GM21737 (cell line): ENCODE measurements at regions not wholly inside any gene's neighbourhood (a gene's known extent, or its start where the extent isn't known, plus 50 kb on each side); places are given as distances from the start of the nearest gene placed in this dataset.

Experiments used
- ATAC-seq: cut with Tn5 transposase; IDR thresholded peaks from one replicate; pipeline ENCODE4 v1.9.1; 2021; ENCODE audit warnings: mild to moderate bottlenecking, moderate library complexity; ENCODE audit not compliant: unreplicated experiment

DNA sequence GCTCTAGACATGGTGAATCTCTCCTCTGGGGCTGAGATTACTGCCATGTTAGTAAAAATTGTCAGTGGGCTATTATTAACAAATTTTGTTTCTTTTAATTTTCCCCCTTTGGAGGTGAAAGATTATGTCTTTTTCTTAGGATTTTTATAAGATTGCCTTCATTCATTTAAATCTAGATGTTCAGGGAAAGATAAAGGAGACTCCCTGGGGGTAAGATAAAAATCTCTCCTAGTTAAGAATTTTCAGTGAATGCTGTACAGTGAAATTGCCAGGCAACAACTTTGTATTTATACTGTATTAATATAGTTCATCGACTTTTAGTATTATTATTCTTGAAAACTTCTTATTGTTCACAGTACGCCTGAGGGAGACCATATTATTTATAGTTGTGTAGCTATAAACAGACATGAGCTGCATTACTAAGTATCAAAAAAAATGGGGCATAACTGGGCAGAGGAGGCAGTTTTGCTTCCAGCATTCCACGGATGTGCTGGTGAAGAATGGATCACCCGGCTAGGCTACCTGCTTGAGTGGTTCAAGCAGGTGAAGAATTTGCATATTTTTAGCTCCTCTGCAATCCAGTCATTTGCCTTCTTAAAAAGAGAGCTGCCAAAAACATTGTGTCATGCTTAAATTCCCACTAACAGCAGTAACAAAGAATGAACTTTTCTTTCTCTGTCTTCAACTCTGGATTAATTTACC lies 552.1 kb downstream of the DNAJB9 start:
- no peak for ATAC-seq

DNA sequence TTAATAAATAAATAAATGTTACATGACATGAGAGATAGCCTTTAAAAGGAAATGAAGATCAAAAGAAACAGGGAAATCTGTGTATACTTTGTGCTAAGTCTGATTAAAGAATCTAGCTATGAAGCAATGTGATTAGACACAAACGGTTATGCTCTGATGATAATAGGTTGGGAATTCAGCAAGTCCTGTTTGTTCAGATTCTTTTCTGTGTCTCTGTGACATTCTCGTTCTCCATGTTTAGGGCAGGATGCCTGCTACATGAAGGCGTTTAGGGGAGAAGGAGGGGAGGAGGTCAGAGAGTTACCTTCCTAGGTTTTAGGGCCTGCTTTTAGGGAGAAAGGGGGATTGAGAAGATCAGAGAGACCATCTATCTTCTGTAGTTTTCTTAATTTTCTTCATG lies 555.3 kb downstream of the DNAJB9 start:
- ATAC-seq: no peak

DNA sequence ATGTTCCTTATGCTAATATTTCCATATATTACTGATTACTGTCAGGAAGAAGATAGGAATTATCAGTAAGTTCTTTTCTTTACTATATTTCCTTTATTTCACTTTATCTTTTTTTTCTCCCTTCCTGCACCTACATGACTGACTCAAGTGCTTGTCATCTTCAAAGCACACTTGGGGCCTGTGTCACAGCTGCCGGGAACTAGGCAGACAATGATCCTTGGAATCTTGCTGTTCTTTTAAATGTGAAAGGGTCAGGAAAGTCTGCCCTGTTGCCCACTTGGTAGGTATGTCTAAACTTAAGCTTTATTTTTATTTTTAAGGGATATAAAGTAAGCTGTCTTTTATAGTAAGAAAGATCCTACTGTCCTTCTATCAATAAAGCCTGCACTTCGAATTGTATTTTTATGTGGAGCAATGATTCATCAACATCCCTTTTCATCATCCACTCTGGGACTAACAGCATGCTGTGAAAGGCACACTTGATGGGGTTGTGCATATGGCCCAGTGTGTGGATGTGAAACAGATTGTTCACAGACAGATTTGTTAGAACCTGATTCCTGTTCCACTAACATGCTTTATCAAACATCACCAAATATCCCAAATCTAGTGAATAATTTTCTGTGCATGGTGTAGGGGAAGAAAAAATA lies 556.9 kb downstream of the DNAJB9 start:
- no peak for ATAC-seq

DNA sequence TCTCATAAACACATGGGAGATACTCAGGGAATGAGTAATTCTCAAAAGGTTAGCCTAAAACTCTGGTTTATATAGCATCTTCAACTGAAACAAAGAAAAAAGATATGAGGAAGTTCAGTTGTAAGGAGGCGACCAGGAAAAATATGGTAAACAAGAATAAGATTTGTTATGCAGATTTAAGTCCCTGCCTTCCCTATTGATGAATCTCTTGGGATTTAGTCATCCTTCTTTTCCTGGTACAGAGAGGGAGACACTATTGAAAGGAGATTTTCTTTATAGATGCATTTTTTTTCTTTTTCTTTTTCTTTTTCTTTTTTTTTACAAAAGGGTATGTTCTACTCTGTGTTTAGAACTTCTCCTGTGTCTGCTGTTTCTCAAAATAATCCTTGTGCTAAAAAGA lies 557.5 kb downstream of the DNAJB9 start:
- no peak for ATAC-seq

DNA sequence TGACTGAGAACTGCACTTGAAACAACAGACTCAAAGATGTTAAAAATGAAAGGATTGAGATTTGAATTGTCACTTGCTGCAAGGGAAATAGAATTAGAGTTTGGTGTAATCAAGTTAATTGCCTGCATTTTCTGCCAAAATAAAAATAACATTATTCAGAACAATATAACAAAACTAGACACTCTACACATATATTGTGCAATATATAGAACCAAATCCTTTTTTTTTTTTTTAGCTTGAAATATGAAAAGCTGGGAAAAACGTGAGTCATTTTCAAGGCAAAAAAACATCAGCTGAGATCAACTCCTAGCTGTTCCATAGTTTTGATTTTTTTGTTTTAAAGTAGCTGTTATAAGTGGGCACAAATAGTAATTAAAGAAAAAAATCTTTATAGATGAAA lies 561.5 kb downstream of the DNAJB9 start:
- no peak for ATAC-seq

DNA sequence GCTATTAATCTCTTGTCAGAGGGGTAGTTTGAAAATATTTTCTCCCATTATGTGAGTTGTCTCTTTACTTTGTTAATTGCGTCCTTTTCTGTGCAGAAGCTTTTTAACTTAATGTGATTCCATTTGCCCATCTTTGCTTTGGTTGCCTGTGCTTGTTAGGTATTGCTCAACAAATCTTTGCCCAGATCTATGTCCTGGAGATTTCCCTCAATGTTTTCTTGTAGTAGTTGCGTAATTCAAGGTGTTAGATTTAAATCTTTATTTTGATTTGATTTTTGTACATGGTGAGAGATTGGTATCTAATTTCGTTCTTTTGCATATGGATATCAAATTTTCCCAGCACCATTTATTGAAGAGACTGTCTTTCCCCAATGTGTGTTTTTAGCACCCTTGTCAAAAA lies 567.2 kb downstream of the DNAJB9 start:
- ATAC-seq: no peak

DNA sequence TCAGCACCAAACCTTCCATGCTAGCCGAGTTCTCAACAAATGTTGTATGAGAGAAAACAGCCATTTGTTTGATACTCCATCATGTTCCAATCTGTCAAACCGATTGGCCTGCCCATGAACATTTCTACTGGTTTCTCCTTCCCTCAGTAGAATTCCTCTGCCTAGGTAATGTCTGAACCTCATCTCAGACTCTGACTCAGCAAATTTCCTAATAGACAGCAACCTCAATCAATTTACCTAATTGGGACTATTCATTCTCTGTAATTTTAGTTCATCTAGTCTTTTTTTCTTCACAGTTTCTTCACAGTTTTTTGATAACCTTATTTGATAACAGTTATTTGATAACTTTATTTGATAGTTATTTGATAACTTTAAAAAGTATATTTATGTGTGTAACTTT lies 585.1 kb downstream of the DNAJB9 start:
- ATAC-seq: no peak

DNA sequence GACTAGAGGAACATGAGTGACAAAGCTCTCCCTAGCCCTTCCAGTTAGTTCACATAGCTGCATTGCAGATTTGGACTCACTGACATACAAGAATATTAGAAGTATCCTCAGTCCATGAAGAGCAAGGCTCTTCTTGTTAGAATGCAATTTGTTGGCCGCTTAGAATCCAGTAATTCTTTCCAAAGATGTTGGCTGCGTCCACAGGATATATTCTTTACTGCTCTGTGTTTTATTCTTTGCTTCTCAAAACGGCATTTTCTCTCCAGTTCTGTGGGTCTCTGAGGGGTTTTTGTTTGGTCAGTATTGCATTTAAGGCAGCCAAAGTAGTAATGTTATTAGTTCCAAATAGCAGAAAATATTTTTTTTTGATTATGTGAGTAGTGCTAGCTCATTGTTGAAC lies 588.6 kb downstream of the DNAJB9 start:
- ATAC-seq: no peak

DNA sequence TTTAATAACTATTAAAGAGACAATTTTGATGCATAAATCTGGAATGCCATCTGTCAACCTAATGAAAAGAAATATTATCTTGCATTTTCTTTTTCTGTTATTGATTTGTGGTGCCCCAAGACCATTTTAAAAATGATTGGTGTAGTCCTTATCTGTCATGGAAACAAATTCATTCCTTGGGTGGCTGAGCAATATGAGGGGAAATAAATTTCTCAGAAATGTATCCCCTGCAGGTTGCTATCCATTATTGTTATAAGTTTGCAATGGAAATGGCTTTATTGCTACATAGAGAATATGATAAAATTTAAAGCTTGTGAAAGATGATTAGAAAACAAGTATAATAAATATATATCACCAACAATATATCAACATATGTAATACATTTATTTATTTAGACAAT lies 607.0 kb downstream of the DNAJB9 start:
- ATAC-seq: no peak

DNA sequence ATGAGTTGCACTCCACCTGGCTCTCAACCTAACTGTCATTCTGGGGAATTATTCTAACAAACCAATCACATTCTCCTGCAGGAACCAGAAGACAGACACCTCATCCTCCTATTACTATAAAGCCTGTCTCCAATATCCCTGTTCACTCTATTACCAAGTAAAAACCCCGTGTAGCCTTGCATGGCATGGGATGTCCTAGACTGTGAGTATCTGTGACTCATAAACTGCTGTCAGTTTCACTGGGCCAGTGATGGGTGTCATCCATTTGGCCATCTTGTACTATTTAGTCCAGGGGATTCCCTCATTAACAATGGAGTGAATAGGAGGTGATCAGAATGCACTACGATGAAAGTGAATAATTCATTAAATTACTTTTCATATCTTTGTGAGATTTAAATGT lies 608.7 kb downstream of the DNAJB9 start:
- ATAC-seq: no peak

DNA sequence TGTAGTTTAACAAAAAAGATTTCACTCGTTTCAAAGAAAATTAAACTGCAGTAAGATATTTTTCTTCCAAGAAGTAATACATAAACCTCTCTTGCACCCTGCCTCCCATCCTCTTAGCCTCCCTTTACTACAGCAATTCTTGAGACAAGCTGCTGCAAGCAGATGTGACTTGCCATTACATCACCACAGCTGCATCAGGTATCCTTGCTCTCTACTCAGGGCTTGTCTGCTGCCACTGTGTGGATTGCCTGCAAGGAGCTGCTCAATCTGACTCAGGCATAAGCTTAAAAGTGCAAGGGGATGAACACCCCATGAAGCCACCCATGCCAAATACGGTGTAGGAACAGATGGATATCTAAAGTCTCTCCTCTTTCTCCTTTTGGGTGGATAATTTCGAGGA lies 609.9 kb downstream of the DNAJB9 start:
- no peak for ATAC-seq

DNA sequence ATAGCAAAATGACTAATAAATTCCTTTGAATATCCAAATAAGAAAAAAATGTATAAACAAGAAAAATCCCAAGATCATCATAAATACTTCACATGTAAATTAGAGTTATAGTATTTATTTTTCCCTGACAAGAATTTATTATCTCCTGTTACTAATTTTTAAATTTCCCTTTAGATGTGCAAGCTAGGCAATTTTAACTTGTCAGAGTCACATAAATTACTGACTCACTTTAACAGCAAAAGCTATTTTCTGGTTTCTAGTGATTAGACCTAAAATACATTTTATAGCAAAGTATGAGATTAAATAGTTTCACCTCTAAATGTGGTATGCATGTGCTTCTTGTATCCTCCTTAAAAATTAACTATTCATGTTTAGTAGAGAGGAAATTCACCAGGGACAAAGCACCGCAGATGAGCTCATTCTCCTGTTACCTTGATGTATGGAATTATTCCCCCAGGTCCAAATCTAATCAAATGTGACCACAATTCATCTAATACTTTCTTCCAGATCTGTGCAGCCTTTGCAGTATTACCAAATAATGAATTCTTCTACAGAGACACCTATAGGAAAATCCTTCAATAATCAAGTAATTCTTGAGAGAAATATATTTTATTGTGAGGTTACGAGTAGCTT lies 621.2 kb downstream of the DNAJB9 start:
- ATAC-seq: no peak

DNA sequence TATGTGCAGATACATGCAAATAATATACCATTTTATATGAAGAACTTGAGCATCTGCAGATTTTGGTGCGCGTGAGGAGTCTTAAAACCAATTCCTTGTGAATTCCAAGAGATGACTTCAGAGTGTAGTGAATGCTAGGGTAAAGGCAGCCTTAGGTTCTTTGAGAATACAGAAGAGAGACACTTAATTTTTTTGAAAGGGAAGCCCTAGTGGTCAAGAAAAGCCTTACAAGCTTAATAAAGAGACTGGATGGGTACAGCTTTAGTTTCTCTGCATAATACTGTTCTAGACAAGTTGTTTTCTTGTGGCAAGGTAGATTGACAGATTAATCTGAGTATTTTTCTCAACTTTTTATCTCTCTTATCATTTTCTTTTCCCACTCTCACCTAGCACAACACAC lies 636.5 kb downstream of the DNAJB9 start:
- no peak for ATAC-seq

DNA sequence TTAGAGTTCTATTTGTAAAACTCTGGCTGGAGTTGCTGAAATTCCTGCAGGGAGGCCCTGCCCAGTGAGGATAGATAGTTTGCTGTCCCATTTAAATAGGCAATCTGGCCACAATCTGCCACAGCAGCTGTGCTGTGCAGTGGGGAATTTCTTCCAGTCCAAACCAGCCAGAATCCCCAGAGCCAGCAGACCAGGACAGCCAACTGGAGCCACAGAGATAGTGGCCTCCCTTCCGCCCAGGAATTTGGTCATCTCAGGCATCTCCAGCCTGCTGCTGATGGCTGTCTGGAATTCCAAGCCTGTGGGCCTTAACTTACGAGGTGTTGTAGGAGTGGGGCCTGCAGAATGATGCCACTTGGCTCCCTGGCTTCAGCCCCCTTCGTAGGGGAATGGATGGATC lies 643.4 kb downstream of the DNAJB9 start:
- no peak for ATAC-seq

DNA sequence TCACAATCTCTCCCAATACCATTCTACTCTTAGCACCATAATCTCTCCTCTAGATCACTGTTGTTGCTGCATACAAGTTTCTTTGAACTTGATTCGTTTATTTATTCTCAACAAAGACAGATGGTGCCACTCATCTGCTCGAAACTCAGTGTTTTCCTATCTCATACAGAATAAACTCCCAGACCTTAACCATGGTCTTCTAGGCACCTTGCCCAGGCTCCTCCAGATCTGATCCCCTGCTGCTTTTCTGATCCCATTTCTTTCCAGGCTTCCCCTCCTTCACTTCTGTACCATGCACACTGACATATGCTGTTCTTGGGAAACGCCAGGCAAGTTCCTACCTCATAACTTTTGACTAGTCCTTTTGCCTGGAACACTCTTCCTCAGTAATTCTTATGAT lies 645.7 kb downstream of the DNAJB9 start:
- no peak for ATAC-seq

DNA sequence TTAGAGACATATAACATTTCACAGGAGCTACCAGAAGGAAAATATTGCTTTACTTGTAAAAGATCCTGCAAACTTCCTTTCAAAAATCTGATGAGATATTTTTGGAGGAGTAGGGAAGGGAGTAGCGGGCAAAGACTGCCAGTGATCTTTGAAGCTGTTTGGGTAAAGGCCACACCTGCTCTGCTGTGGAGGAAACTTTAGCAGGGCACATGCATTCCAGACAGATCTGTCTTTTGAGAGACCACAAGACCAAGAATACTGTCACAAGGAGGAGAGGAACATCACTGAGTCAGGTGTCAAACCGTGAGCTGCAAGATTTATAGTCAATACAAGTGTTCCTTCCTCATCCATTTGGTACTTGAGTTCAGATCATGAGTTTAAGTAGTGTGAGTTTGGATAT lies 654.4 kb downstream of the DNAJB9 start:
- no peak for ATAC-seq

DNA sequence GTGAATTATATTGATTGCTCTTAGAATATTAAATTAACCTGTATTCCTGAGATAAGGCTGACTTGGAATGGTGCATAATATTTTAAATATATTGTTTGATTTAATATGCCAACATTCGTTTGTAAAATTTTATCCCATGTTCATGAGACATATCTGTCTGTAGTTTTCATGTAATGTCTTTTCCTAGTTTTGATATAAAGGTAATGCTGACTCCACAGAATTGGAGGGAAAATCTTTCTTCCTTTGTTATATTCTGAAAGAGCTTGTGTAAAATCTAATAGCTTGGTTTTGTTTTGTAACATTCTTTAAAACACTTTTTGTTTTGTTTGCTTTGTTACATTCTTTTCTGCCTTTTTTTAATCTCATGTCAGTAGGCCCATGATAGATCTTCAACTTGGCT lies 657.0 kb downstream of the DNAJB9 start:
- ATAC-seq: no peak

DNA sequence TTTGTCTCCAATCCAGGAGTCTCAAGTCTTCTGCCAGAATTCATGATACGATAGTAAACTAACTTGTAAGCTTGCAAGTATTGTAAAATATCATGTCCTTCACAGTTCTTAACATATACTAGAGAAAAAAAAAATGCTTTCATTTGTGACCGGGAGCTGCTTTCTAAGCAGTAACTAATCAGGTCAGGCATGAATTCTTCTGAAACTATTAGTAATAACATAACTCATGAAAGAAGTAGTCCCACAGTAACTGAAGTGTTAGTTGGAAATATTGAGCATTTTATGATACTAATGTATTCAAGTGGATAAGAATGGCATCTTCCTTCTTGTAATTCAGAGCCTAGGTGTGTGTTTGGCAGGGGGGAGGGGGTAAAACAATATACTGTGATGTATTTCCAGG lies 665.6 kb downstream of the DNAJB9 start:
- ATAC-seq: no peak

DNA sequence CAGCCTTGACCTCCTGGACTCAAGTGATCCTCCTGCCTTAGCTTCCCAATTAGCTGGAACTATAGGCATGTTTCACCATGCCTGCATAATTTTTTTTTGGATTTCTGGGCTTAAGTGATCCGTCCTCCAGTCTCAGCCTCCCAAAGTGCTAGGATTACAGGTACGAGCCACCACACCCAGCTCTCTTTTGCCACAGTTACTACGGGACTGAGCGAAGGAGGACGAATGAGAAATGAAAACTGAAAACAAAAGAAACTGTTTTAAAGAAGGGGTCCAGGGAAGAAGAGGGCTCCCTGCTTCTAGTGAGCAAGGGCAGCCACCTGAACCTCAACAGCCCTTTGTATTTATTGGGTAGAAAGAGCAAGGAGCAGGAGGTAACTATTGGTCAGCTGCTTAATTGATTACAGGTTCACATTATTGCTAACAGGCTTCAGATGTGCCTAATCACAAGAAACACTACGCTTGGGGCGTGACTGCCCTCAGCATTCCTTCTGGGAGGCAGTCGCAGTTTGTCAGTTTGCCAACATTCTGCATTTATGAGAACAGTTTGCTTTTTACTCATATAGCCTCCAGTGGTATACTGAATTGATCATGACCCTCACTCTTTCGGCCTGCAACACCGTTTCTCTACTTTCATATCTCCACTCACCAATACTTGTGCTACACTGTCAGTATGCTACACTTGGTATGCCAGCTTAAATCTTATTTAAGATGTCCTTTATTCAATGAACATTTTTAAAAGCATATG lies 676.8 kb downstream of the DNAJB9 start:
- ATAC-seq: no peak

DNA sequence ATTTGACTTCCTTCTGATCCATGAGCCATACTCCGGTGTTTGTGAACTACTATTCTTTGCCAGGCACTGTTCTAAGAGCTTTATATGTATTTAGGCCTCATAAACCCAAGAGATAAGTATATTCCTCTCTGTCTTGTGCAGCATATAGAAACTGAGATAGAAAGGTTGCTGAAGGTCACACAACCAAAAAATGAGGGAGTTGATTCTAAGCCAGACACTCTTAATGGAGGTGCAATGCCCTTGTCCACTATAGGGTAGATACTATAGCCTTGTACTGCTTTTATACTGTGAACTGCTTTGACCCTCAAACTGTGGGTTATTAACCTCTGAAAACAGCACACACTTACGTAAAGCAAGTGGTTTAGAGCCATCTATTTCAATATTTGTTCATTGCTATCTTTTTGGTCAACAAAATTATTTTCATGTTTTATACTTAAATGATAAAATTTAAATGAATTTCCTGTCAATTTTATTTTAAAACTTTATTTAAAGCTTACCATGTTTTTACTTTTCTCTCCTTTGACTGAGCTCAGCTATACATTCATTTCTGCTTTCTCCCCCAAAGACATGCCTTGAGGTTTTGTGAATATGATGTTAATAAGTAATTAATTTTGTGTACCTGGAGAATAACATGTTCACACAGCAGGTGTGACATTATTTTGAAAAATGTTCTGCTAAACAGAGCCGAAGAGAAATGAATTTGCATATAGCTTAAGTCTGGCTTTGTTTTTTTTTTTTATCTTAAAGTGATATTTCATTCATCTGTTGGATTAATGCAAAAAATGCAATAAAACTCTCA lies 687.3 kb downstream of the DNAJB9 start:
- ATAC-seq: no peak

DNA sequence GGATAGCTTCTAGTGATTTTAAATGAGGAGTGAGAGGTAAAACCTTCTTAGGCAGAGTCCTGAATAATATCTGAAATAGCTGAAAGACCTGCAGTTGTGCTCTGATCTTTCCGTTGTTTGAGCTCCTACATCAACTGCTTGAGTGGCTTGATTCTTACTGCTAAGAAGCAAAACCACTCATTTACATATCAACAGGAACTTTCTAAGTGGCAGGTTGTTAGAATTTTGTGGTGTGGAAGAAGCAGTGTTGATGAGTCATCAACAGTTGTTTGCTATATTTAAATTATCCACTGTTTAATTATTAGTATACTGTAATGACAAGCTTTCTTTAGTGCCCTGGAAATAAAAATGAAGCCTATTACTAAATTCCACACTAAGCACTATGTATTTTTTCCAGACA lies 689.5 kb downstream of the DNAJB9 start:
- peak; percentile 80 for ATAC-seq
